Activated CD4-positive, alpha-beta memory T cell treated with anti-CD3 and anti-CD28 coated beads, Interleukin-2, amount 10 ng/mL, durations not matched to agents 7 days and 5 days (primary cell): ENCODE measurements at regions not wholly inside any gene's neighbourhood (a gene's known extent, or its start where the extent isn't known, plus 50 kb on each side); places are given as distances from the start of the nearest gene placed in this dataset.
"Not testable (repeated sequence)": the region's sequence is repeated elsewhere in the genome, so short reads cannot be mapped to it uniquely, and the experiment has no call there.

Experiments used
- CTCF ChIA-PET: fragments of 350-600 bp; sonication (Branson Sonifier 250); formaldehyde crosslinking; loops from one replicate; lab custom pipeline; 2021; ENCODE audit warnings: antibody characterized with exemption, inconsistent platforms; lab: Charles Lee
- POLR2A ChIA-PET: fragments of 350-600 bp; sonication (Branson Sonifier 250); formaldehyde crosslinking; loops from one replicate; lab custom pipeline; 2021; ENCODE audit warnings: antibody characterized with exemption; lab: Charles Lee
- DNase-seq: peaks from one replicate; pipeline ENCODE4 v3.0.0-alpha.2; 2020
- H3K27ac Mint-ChIP-seq: one replicate; pipeline ENCODE4 v1.8.0; 2021; ENCODE audit warnings: mild to moderate bottlenecking, mixed read lengths
- H3K27me3 Mint-ChIP-seq: one replicate; pipeline ENCODE4 v1.8.0; 2021; ENCODE audit warnings: mixed read lengths
- H3K36me3 Mint-ChIP-seq: one replicate; pipeline ENCODE4 v1.8.0; 2021; ENCODE audit warnings: low read depth, mixed read lengths
- H3K4me1 Mint-ChIP-seq: one replicate; pipeline ENCODE4 v1.8.0; 2021; ENCODE audit warnings: mixed read lengths
- H3K4me3 Mint-ChIP-seq: one replicate; pipeline ENCODE4 v1.8.0; 2021; ENCODE audit warnings: mild to moderate bottlenecking, mixed read lengths
- H3K9me3 Mint-ChIP-seq: one replicate; pipeline ENCODE4 v1.8.0; 2021; ENCODE audit warnings: mixed read lengths

GRCh38 chr3:75960031-75960430, 174.7 kb upstream of the ZNF717 start:
- H3K4me1 Mint-ChIP-seq, POLR2A ChIA-PET, CTCF ChIA-PET, H3K36me3 Mint-ChIP-seq, H3K27me3 Mint-ChIP-seq, H3K27ac Mint-ChIP-seq, H3K4me3 Mint-ChIP-seq, DNase-seq: not testable (repeated sequence)
- peaks cover 12% of the 10 kb centered on the region for H3K9me3 Mint-ChIP-seq

GRCh38 chr3:75962054-75962453, 176.7 kb upstream of the ZNF717 start:
- CTCF ChIA-PET, DNase-seq: not testable (repeated sequence)
- peaks cover 19% of the 10 kb centered on the region for H3K9me3 Mint-ChIP-seq

GRCh38 chr3:75967071-75967470, 181.7 kb upstream of the ZNF717 start:
- Mint-ChIP-seq H3K27ac (no peak overlapping the region), H3K27me3 (no peaks in the 10 kb centered on the region), H3K9me3 (peaks cover 23% of the 10 kb centered on the region), H3K4me1 (no peaks in the 10 kb centered on the region), H3K36me3 (no peaks in the 10 kb centered on the region), H3K4me3 (no peak overlapping the region)
- CTCF ChIA-PET = no interaction called here
- POLR2A ChIA-PET = no interaction called here
- no peak for DNase-seq

More at GRCh38 chr3:75962054-75962453, 176.7 kb upstream of the ZNF717 start:
- POLR2A ChIA-PET, H3K27me3 Mint-ChIP-seq, H3K36me3 Mint-ChIP-seq, H3K4me3 Mint-ChIP-seq, H3K27ac Mint-ChIP-seq, H3K4me1 Mint-ChIP-seq: not testable (repeated sequence)

- ChIA-PET CTCF (no interaction called here), POLR2A (no interaction called here)
- H3K4me3 Mint-ChIP-seq = no peak overlapping the region
- DNase-seq = no peak
- no peaks in the 10 kb centered on the region for H3K9me3 Mint-ChIP-seq
- H3K27ac Mint-ChIP-seq = no peak overlapping the region
- H3K36me3 Mint-ChIP-seq = no peaks in the 10 kb centered on the region
- H3K27me3 Mint-ChIP-seq = no peaks in the 10 kb centered on the region
- no peaks in the 10 kb centered on the region for H3K4me1 Mint-ChIP-seq
These were observed 193.3 kb upstream of the ZNF717 start for GRCh38 chr3:75978686-75979085.

- CTCF ChIA-PET = no interaction called here
- Mint-ChIP-seq H3K27ac (no peak overlapping the region), H3K9me3 (no peaks in the 10 kb centered on the region), H3K36me3 (no peaks in the 10 kb centered on the region), H3K4me1 (no peaks in the 10 kb centered on the region), H3K4me3 (no peak overlapping the region), H3K27me3 (no peaks in the 10 kb centered on the region)
- POLR2A ChIA-PET = no interaction called here
- DNase-seq = no peak
These were observed 196.1 kb upstream of the ZNF717 start for GRCh38 chr3:75981401-75981800.

- Mint-ChIP-seq H3K9me3 (no peaks in the 10 kb centered on the region), H3K27me3 (no peaks in the 10 kb centered on the region), H3K4me3 (no peak overlapping the region), H3K27ac (no peak overlapping the region), H3K4me1 (no peaks in the 10 kb centered on the region), H3K36me3 (no peaks in the 10 kb centered on the region)
- POLR2A ChIA-PET = no interaction called here
- DNase-seq = no peak
- CTCF ChIA-PET = no interaction called here
These were observed 196.8 kb upstream of the ZNF717 start for GRCh38 chr3:75982151-75982550.

GRCh38 chr3:75983111-75983510, 197.8 kb upstream of the ZNF717 start:
- no peak for DNase-seq
- Mint-ChIP-seq H3K4me1 (no peaks in the 10 kb centered on the region), H3K27me3 (no peaks in the 10 kb centered on the region), H3K27ac (no peak overlapping the region), H3K4me3 (no peak overlapping the region), H3K36me3 (no peaks in the 10 kb centered on the region), H3K9me3 (peaks cover 4% of the 10 kb centered on the region)
- POLR2A ChIA-PET = no interaction called here
- CTCF ChIA-PET = no interaction called here

GRCh38 chr3:75983609-75984290, 198.4 kb upstream of the ZNF717 start:
- Mint-ChIP-seq H3K27me3 (no peaks in the 10 kb centered on the region), H3K4me3 (no peak overlapping the region), H3K9me3 (peaks cover 4% of the 10 kb centered on the region), H3K4me1 (no peaks in the 10 kb centered on the region), H3K36me3 (no peaks in the 10 kb centered on the region), H3K27ac (no peak overlapping the region)
- CTCF ChIA-PET = no interaction called here
- POLR2A ChIA-PET = no interaction called here
- DNase-seq = no peak

GRCh38 chr3:75985432-75985831, 200.1 kb upstream of the ZNF717 start:
- Mint-ChIP-seq H3K27ac (no peak overlapping the region), H3K9me3 (peaks cover 4% of the 10 kb centered on the region), H3K27me3 (no peaks in the 10 kb centered on the region), H3K36me3 (no peaks in the 10 kb centered on the region), H3K4me3 (no peak overlapping the region), H3K4me1 (no peaks in the 10 kb centered on the region)
- POLR2A ChIA-PET = no interaction called here
- CTCF ChIA-PET = no interaction called here
- no peak for DNase-seq

GRCh38 chr3:76010252-76010651, 224.9 kb upstream of the ZNF717 start:
- ChIA-PET CTCF (no interaction called here), POLR2A (no interaction called here)
- no peak for DNase-seq
- Mint-ChIP-seq H3K27ac (no peak overlapping the region), H3K27me3 (no peaks in the 10 kb centered on the region), H3K9me3 (peaks cover 14% of the 10 kb centered on the region), H3K4me1 (no peaks in the 10 kb centered on the region), H3K4me3 (no peak overlapping the region), H3K36me3 (no peaks in the 10 kb centered on the region)

GRCh38 chr3:76011121-76011520, 225.8 kb upstream of the ZNF717 start:
- H3K27me3 Mint-ChIP-seq = no peaks in the 10 kb centered on the region
- ChIA-PET CTCF (no interaction called here), POLR2A (no interaction called here)
- no peaks in the 10 kb centered on the region for H3K4me1 Mint-ChIP-seq
- H3K4me3 Mint-ChIP-seq = no peak overlapping the region
- no peak overlapping the region for H3K27ac Mint-ChIP-seq
- H3K36me3 Mint-ChIP-seq = no peaks in the 10 kb centered on the region
- peaks cover 14% of the 10 kb centered on the region for H3K9me3 Mint-ChIP-seq
- DNase-seq = no peak

- ChIA-PET CTCF (no interaction called here), POLR2A (no interaction called here)
- H3K27me3 Mint-ChIP-seq = no peaks in the 10 kb centered on the region
- peaks cover 14% of the 10 kb centered on the region for H3K9me3 Mint-ChIP-seq
- no peak overlapping the region for H3K27ac Mint-ChIP-seq
- DNase-seq = no peak
- no peak overlapping the region for H3K4me3 Mint-ChIP-seq
- no peaks in the 10 kb centered on the region for H3K36me3 Mint-ChIP-seq
- H3K4me1 Mint-ChIP-seq = no peaks in the 10 kb centered on the region
These were observed 230.1 kb upstream of the ZNF717 start for GRCh38 chr3:76015496-76015895.

GRCh38 chr3:76016111-76016510, 230.8 kb upstream of the ZNF717 start:
- H3K4me1 Mint-ChIP-seq = no peaks in the 10 kb centered on the region
- POLR2A ChIA-PET = no interaction called here

GRCh38 chr3:76016769-76017439, 231.6 kb upstream of the ZNF717 start:
- no peak overlapping the region for H3K4me3 Mint-ChIP-seq
- H3K27ac Mint-ChIP-seq = no peak overlapping the region
- CTCF ChIA-PET = no interaction called here

More at GRCh38 chr3:76016111-76016510, 230.8 kb upstream of the ZNF717 start:
- DNase-seq = no peak
- no peak overlapping the region for H3K27ac Mint-ChIP-seq
- H3K9me3 Mint-ChIP-seq = peaks cover 14% of the 10 kb centered on the region
- H3K4me3 Mint-ChIP-seq = no peak overlapping the region
- CTCF ChIA-PET = no interaction called here
- H3K27me3 Mint-ChIP-seq = no peaks in the 10 kb centered on the region
- H3K36me3 Mint-ChIP-seq = no peaks in the 10 kb centered on the region

More at GRCh38 chr3:76016769-76017439, 231.6 kb upstream of the ZNF717 start:
- H3K27me3 Mint-ChIP-seq = no peaks in the 10 kb centered on the region
- no peak for DNase-seq
- H3K36me3 Mint-ChIP-seq = no peaks in the 10 kb centered on the region
- no peaks in the 10 kb centered on the region for H3K4me1 Mint-ChIP-seq
- POLR2A ChIA-PET = no interaction called here
- H3K9me3 Mint-ChIP-seq = peaks cover 12% of the 10 kb centered on the region
